ENCODE measurements at regions not wholly inside any gene's neighbourhood (a gene's known extent, or its start where the extent isn't known, plus 50 kb on each side); places are given as distances from the start of the nearest gene placed in this dataset.

DNA sequence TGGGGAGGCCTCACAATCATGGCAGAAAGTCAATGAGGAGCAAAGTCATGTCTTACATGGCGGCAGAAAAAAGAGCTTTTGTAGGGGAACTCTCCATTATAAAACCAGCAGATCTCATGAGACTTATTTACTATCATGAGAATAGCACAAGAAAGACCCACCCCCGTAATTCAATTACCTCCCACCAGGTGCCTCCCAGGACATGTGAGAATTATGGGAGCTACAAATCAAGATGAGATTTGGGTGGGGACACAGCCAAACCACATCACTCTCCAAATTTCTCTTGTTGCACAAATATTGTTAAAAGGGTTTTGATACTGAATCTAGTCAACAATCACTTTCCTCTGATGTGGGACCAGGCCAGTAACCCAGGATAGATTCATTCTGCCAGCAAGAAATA lies 1176.1 kb downstream of the CDH9 start:
- peaks cover 0 to 3% (median 0%) of the 10 kb centered on the region in 5 donors for H3K9me3 ChIP-seq (ENCODE audit: control insufficient read depth in 5 of 5, low read length in 5 of 5)
- H3K36me3 ChIP-seq (ENCODE audit: control insufficient read depth in 5 of 5, insufficient read depth in 5 of 5, low read length in 5 of 5) = no peaks in the 10 kb centered on the region
- H3K4me3 ChIP-seq (ENCODE audit: low read depth in 1 of 5, low read length in 5 of 5) = no peak overlapping the region
- no peaks in the 10 kb centered on the region for H3K4me1 ChIP-seq (ENCODE audit: control insufficient read depth in 5 of 5, insufficient read depth in 5 of 5, low read length in 5 of 5)
- H3K9ac ChIP-seq (ENCODE audit: low read length in 5 of 5) = no peak overlapping the region
- no peak overlapping the region for H3K27ac ChIP-seq (ENCODE audit: low read depth, low read length)
- H3K27me3 ChIP-seq (ENCODE audit: control insufficient read depth in 5 of 5, insufficient read depth in 4 of 5, low read length in 5 of 5) = no peaks in the 10 kb centered on the region

DNA sequence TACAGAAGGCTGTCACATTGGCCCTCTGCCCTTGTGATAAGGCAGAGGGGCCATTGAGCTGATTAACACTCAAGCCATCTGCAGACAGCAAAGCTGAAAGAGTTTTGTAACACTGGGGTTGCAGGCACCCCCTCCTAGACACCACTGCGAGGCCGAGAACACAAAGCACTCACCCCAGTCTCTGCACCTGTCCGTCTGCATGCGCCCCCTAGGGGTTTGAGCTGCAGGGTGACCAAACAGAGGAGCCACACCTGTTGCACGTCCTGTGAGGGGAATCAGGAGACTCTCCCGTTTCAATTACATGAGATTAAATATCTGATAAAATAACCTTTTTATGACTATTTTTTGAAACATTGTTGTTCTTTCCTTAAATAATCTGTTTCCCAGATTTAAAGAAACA lies 1180.4 kb downstream of the CDH9 start:
- H3K4me1 ChIP-seq (ENCODE audit: control insufficient read depth in 5 of 5, insufficient read depth in 5 of 5, low read length in 5 of 5) = no peaks in the 10 kb centered on the region
- no peaks in the 10 kb centered on the region for H3K27me3 ChIP-seq (ENCODE audit: control insufficient read depth in 5 of 5, insufficient read depth in 4 of 5, low read length in 5 of 5)
- H3K27ac ChIP-seq (ENCODE audit: low read depth, low read length) = no peak overlapping the region
- no peaks in the 10 kb centered on the region for H3K36me3 ChIP-seq (ENCODE audit: control insufficient read depth in 5 of 5, insufficient read depth in 5 of 5, low read length in 5 of 5)
- no peak overlapping the region for H3K4me3 ChIP-seq (ENCODE audit: low read depth in 1 of 5, low read length in 5 of 5)
- H3K9me3 ChIP-seq (ENCODE audit: control insufficient read depth in 5 of 5, low read length in 5 of 5) = peaks cover 0 to 3% (median 0%) of the 10 kb centered on the region in 5 donors
- no peak overlapping the region for H3K9ac ChIP-seq (ENCODE audit: low read length in 5 of 5)

DNA sequence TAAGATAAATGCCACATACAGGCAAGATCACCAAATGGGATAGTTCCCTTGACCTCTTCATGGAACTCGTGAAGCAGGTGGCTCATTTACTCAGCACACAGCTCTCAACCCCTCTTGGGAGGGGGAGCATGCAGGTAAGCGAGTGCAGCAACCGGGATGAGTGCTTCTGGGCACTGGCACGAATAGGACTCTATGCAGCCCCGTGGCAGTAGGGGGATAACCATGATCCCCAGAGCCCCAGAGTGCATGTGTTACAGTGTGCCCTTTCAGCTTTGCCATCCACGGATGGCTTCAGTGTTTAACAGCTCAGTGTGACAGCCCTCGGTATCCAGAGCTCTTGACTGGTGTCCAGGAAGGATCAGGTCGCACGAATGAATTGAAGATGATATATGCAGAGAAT lies 1187.1 kb downstream of the CDH9 start:
- Histone ChIP-seq H3K9ac (ENCODE audit: low read length in 5 of 5) (no peak overlapping the region), H3K9me3 (ENCODE audit: control insufficient read depth in 5 of 5, low read length in 5 of 5) (no peaks in the 10 kb centered on the region), H3K4me3 (ENCODE audit: low read depth in 1 of 5, low read length in 5 of 5) (no peak overlapping the region), H3K27me3 (ENCODE audit: control insufficient read depth in 5 of 5, insufficient read depth in 4 of 5, low read length in 5 of 5) (no peaks in the 10 kb centered on the region), H3K4me1 (ENCODE audit: control insufficient read depth in 5 of 5, insufficient read depth in 5 of 5, low read length in 5 of 5) (no peaks in the 10 kb centered on the region), H3K36me3 (ENCODE audit: control insufficient read depth in 5 of 5, insufficient read depth in 5 of 5, low read length in 5 of 5) (no peaks in the 10 kb centered on the region), H3K27ac (ENCODE audit: low read depth, low read length) (no peak overlapping the region)

DNA sequence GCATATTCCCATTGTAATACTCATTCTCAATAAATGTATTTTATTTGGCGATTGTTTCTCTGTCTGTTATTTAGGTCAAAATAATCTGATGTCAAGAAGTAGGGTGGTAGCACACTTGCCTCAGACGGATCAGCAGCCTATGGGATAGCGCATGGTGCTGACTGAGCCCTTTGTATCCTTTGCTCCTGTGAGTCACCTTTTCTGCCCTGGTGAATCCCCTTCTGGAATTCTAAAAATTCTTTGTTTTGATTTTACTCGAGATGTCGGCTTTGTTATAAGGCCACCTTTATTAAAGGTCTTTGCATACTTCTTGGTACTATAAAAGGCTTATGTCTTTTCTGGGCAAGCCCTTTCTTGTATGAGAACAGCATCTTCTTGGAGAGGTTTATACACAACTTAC lies 1187.8 kb downstream of the CDH9 start:
- Histone ChIP-seq H3K4me1 (ENCODE audit: control insufficient read depth in 5 of 5, insufficient read depth in 5 of 5, low read length in 5 of 5) (no peaks in the 10 kb centered on the region), H3K9ac (ENCODE audit: low read length in 5 of 5) (no peak overlapping the region), H3K27ac (ENCODE audit: low read depth, low read length) (no peak overlapping the region), H3K4me3 (ENCODE audit: low read depth in 1 of 5, low read length in 5 of 5) (no peak overlapping the region), H3K9me3 (ENCODE audit: control insufficient read depth in 5 of 5, low read length in 5 of 5) (peaks cover 0 to 3% (median under 1%) of the 10 kb centered on the region in 5 donors), H3K36me3 (ENCODE audit: control insufficient read depth in 5 of 5, insufficient read depth in 5 of 5, low read length in 5 of 5) (no peaks in the 10 kb centered on the region), H3K27me3 (ENCODE audit: control insufficient read depth in 5 of 5, insufficient read depth in 4 of 5, low read length in 5 of 5) (no peaks in the 10 kb centered on the region)

DNA sequence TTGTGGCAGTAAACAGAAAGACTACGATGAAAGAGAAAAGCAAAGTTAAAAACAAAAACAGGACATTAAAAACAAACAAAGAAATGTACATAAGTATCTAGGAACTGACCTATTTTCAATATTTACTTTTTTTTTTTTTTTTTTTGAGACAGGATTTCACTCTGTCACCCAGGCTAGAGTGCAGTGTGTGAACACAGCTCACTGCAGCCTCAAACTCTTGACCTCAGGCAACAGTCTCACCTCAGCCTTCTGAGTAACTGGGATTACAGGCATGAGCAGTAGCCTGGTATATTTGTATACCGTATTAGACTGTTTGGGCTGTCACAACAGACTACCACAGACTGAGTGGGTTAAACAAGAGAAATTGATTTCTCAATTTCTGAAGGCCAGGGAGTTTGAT lies 1189.1 kb downstream of the CDH9 start:
- Histone ChIP-seq H3K27me3 (ENCODE audit: control insufficient read depth in 5 of 5, insufficient read depth in 4 of 5, low read length in 5 of 5) (no peaks in the 10 kb centered on the region), H3K4me3 (ENCODE audit: low read depth in 1 of 5, low read length in 5 of 5) (no peak overlapping the region), H3K9ac (ENCODE audit: low read length in 5 of 5) (no peak overlapping the region), H3K4me1 (ENCODE audit: control insufficient read depth in 5 of 5, insufficient read depth in 5 of 5, low read length in 5 of 5) (no peaks in the 10 kb centered on the region), H3K27ac (ENCODE audit: low read depth, low read length) (no peak overlapping the region), H3K9me3 (ENCODE audit: control insufficient read depth in 5 of 5, low read length in 5 of 5) (peaks cover 0 to 8% (median 3%) of the 10 kb centered on the region in 5 donors), H3K36me3 (ENCODE audit: control insufficient read depth in 5 of 5, insufficient read depth in 5 of 5, low read length in 5 of 5) (no peaks in the 10 kb centered on the region)

DNA sequence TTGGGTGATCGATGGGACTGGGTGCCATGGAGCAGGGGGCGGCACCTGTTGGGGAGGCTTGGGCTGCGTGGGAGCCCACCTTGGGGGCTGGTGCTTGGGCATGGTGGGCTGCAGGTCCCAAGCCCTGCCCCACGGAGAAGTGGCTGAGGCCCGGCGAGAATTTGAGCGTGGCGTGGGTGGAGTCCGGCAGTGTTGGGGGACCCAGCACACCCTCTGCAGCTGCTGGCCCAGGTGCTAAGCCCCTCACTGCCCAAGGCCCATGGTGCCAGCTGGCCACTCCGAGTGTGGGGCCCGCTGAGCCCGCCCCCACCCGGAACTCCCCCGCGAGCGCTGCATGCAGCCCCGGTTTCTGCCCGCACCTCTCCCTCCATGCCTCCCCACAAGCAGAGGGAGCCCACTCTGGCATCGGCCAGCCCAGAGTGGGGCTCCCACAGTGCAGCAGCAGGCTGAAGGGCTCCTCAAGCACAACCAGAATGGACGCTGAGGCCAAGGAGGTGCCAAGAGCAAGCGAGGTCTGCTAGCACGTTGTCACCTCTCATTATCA lies 1178.6 kb upstream of the CDH10 start:
- no peaks in the 10 kb centered on the region for H3K27me3 ChIP-seq (ENCODE audit: control insufficient read depth in 5 of 5, insufficient read depth in 4 of 5, low read length in 5 of 5)
- H3K9ac ChIP-seq (ENCODE audit: low read length in 5 of 5) = no peak overlapping the region
- H3K36me3 ChIP-seq (ENCODE audit: control insufficient read depth in 5 of 5, insufficient read depth in 5 of 5, low read length in 5 of 5) = no peaks in the 10 kb centered on the region
- H3K4me3 ChIP-seq (ENCODE audit: low read depth in 1 of 5, low read length in 5 of 5) = no peak overlapping the region
- no peaks in the 10 kb centered on the region for H3K4me1 ChIP-seq (ENCODE audit: control insufficient read depth in 5 of 5, insufficient read depth in 5 of 5, low read length in 5 of 5)
- H3K27ac ChIP-seq (ENCODE audit: low read depth, low read length) = no peak overlapping the region
- peaks cover 0 to 7% (median 0%) of the 10 kb centered on the region in 5 donors for H3K9me3 ChIP-seq (ENCODE audit: control insufficient read depth in 5 of 5, low read length in 5 of 5)

All from subcutaneous abdominal adipose tissue (tissue), 5 donors.